IMR-90 (cell line): ENCODE measurements at regions not wholly inside any gene's neighbourhood (a gene's known extent, or its start where the extent isn't known, plus 50 kb on each side); places are given as distances from the start of the nearest gene placed in this dataset.

Experiments
- ATAC-seq: fragments of 200-7000 bp; cut with Tn5 transposase; 2 replicates; pipeline ENCODE4 v1.9.1; 2020; ENCODE audit warnings: low read depth, mild to moderate bottlenecking, moderate library complexity
- BruUV-seq: library from RNA; stranded (reverse); fragments of 400-500 nt; replicated peaks from 2 replicates; lab custom pipeline; 2021; lab: Mats Ljungman, UMichigan
- CTCF ChIA-PET: fragments of 300-600 bp; formaldehyde crosslinking; extraction: SDS; loops from one replicate; lab custom pipeline; 2021; ENCODE audit warnings: antibody characterized with exemption; lab: Yijun Ruan, JAX
- POLR2A ChIA-PET: fragments of 300-600 bp; sonication (Branson Sonifier 250); formaldehyde crosslinking; loops from one replicate; lab custom pipeline; 2022; ENCODE audit warnings: antibody characterized with exemption; ENCODE audit not compliant: unreplicated experiment; lab: Charles Lee
- DNase-seq: peaks from one replicate; pipeline ENCODE4 v3.0.0; 2013
- H2AFZ ChIP-seq: replicated peaks from 2 replicates; pipeline ENCODE3; 2013; ENCODE audit warnings: low read length, mild to moderate bottlenecking; ENCODE audit not compliant: poor library complexity
- H2AK5ac ChIP-seq: 2 replicates; pipeline ENCODE4 v1.6.1; 2013; ENCODE audit warnings: low read depth, low read length, inconsistent platforms
- H2AK9ac ChIP-seq: replicated peaks from 2 replicates; pipeline ENCODE3; 2013; ENCODE audit warnings: mild to moderate bottlenecking, low read depth, low read length, moderate library complexity; ENCODE audit not compliant: poor library complexity
- H2BK120ac ChIP-seq: 2 replicates; pipeline ENCODE4 v1.6.1; 2013; ENCODE audit warnings: low read depth, low read length, inconsistent platforms
- H2BK15ac ChIP-seq: 3 replicates; pipeline ENCODE4 v1.6.1; 2013; ENCODE audit warnings: low read depth, low read length, inconsistent platforms
- H2BK20ac ChIP-seq: 2 replicates; pipeline ENCODE4 v1.6.1; 2013; ENCODE audit warnings: low read depth, mild to moderate bottlenecking, inconsistent platforms, low read length, moderate library complexity
- H2BK5ac ChIP-seq: 2 replicates; pipeline ENCODE4 v1.6.1; 2013; ENCODE audit warnings: mild to moderate bottlenecking, low read depth, low read length, inconsistent platforms; ENCODE audit not compliant: poor library complexity, severe bottlenecking
- H3K14ac ChIP-seq: replicated peaks from 2 replicates; pipeline ENCODE4 v1.6.1; 2013; ENCODE audit warnings: low read depth, low read length, inconsistent platforms
- H3K18ac ChIP-seq: 2 replicates; pipeline ENCODE4 v1.6.1; 2013; ENCODE audit warnings: low read depth, low read length, control low read depth
- H3K23ac ChIP-seq: 2 replicates; pipeline ENCODE4 v1.6.1; 2013; ENCODE audit warnings: low read depth, low read length, inconsistent platforms
- H3K27ac ChIP-seq: 2 replicates; pipeline ENCODE4 v1.5.1; 2013; ENCODE audit warnings: mild to moderate bottlenecking, control low read depth, low read length; ENCODE audit not compliant: insufficient read depth
- H3K27me3 ChIP-seq: 2 replicates; pipeline ENCODE4 v1.6.1; 2013; ENCODE audit warnings: low read length; ENCODE audit not compliant: control insufficient read depth, insufficient read depth
- H3K36me3 ChIP-seq: 2 replicates; pipeline ENCODE4 v1.6.1; 2013; ENCODE audit warnings: low read length, mixed read lengths; ENCODE audit not compliant: control insufficient read depth, insufficient read depth
- H3K4ac ChIP-seq: 2 replicates; pipeline ENCODE4 v1.6.1; 2013; ENCODE audit warnings: low read depth, low read length, inconsistent platforms
- H3K4me1 ChIP-seq: 2 replicates; pipeline ENCODE4 v1.6.1; 2013; ENCODE audit warnings: low read length, mixed read lengths; ENCODE audit not compliant: control insufficient read depth, insufficient read depth
- H3K4me2 ChIP-seq: 2 replicates; pipeline ENCODE4 v1.6.1; 2013; ENCODE audit warnings: low read depth, mild to moderate bottlenecking, control low read depth, low read length, moderate library complexity
- H3K4me3 ChIP-seq: 2 replicates; pipeline ENCODE4 v1.5.1; 2013; ENCODE audit warnings: low read depth, mild to moderate bottlenecking, control low read depth, low read length, moderate library complexity; ENCODE audit not compliant: insufficient read depth
- H3K56ac ChIP-seq: 2 replicates; pipeline ENCODE4 v1.6.1; 2013; ENCODE audit warnings: low read length, inconsistent platforms; ENCODE audit not compliant: insufficient read depth; ENCODE audit errors: extremely low read depth
- H3K79me1 ChIP-seq, 2 experiments: 2 replicates each; pipeline ENCODE4 v1.6.1; 2013; ENCODE audit warnings: low read length in 2 of 2, inconsistent platforms in 1 of 2, low read depth in 1 of 2
- H3K9ac ChIP-seq: 2 replicates; pipeline ENCODE4 v1.6.1; 2013; ENCODE audit warnings: low read depth, low read length, control low read depth
- H3K9me1 ChIP-seq: 2 replicates; pipeline ENCODE4 v1.6.1; 2013; ENCODE audit warnings: low read length, inconsistent platforms; ENCODE audit not compliant: insufficient read depth
- H3K9me3 ChIP-seq: 2 replicates; pipeline ENCODE4 v1.6.1; 2013; ENCODE audit warnings: low read length; ENCODE audit not compliant: control insufficient read depth, insufficient read depth
- H4K20me1 ChIP-seq: 2 replicates; pipeline ENCODE4 v1.6.1; 2013; ENCODE audit warnings: low read length, inconsistent platforms; ENCODE audit not compliant: insufficient read depth
- H4K5ac ChIP-seq: 2 replicates; pipeline ENCODE4 v1.6.1; 2013; ENCODE audit warnings: mild to moderate bottlenecking, low read depth, low read length, control low read depth
- H4K8ac ChIP-seq, 2 experiments: 2 replicates each; pipeline ENCODE4 v1.6.1; 2013; ENCODE audit warnings: low read depth in 2 of 2, low read length in 2 of 2, control low read depth in 1 of 2, inconsistent platforms in 1 of 2
- H4K91ac ChIP-seq: 2 replicates; pipeline ENCODE4 v1.6.1; 2013; ENCODE audit warnings: low read depth, low read length, inconsistent platforms; ENCODE audit not compliant: insufficient read depth
- BHLHE40 ChIP-seq: fragments of 150-350 bp; IDR thresholded peaks from 2 replicates; pipeline ENCODE4 v1.6.1; 2016; ENCODE audit warnings: mild to moderate bottlenecking, low read depth, low read length
- CEBPB ChIP-seq: IDR thresholded peaks from 2 replicates; pipeline ENCODE4 v1.6.1; 2012; ENCODE audit warnings: low read depth, low read length, improper control_type of control experiment
- CHD1 ChIP-seq: IDR thresholded peaks from 2 replicates; pipeline ENCODE4 v1.6.1; 2012; ENCODE audit warnings: low read depth, low read length, improper control_type of control experiment
- CTCF ChIP-seq: conservative IDR thresholded peaks from 2 replicates; pipeline ENCODE4 v1.5.1; 2012; ENCODE audit warnings: mild to moderate bottlenecking, low read depth, low read length, improper control_type of control experiment
- FOS ChIP-seq: fragments of 150-350 bp; IDR thresholded peaks from 2 replicates; pipeline ENCODE4 v1.6.1; 2016; ENCODE audit warnings: low read depth, low read length
- MAZ ChIP-seq: IDR thresholded peaks from 2 replicates; pipeline ENCODE4 v1.6.1; 2012; ENCODE audit warnings: low read depth, mild to moderate bottlenecking, low read length, improper control_type of control experiment, moderate library complexity, borderline replicate concordance
- MXI1 ChIP-seq: IDR thresholded peaks from 2 replicates; pipeline ENCODE4 v1.6.1; 2012; ENCODE audit warnings: low read depth, mild to moderate bottlenecking, low read length, moderate library complexity, borderline replicate concordance
- POLR2A ChIP-seq: IDR thresholded peaks from 2 replicates; pipeline ENCODE4 v1.6.1; 2012; ENCODE audit warnings: mild to moderate bottlenecking, low read depth, low read length
- RCOR1 ChIP-seq: IDR thresholded peaks from 2 replicates; pipeline ENCODE4 v1.6.1; 2012; ENCODE audit warnings: mild to moderate bottlenecking, low read length, improper control_type of control experiment; ENCODE audit not compliant: insufficient replicate concordance
- RFX5 ChIP-seq: IDR thresholded peaks from 2 replicates; pipeline ENCODE4 v1.8.0; 2012; ENCODE audit warnings: low read depth, mild to moderate bottlenecking, low read length, moderate library complexity
- SMC3 ChIP-seq: fragments of 150-350 bp; IDR thresholded peaks from 2 replicates; pipeline ENCODE4 v1.6.1; 2016; ENCODE audit warnings: low read depth, mild to moderate bottlenecking, antibody characterized with exemption, low read length, moderate library complexity
- USF2 ChIP-seq: fragments of 150-350 bp; IDR thresholded peaks from 2 replicates; pipeline ENCODE4 v1.6.1; 2017; ENCODE audit warnings: mild to moderate bottlenecking, antibody characterized with exemption, low read length, low read depth
- WGBS, 2 experiments: methylation state at CpG; one replicate each; pipeline versions ENCODE4 v1.1.5 to v1.1.7; 2013; ENCODE audit warnings: missing lambda C conversion rate in 2 of 2; ENCODE audit not compliant: insufficient read length in 1 of 2; ENCODE audit errors: extremely low coverage in 2 of 2; 5-methylcytosine and 5-hydroxymethylcytosine counted together
- dilution Hi-C: fragments of 300-500 bp; cut with HindIII; formaldehyde crosslinking; loops from one replicate; pipeline ENCODE4 v1.14.3; 2018; ENCODE audit warnings: low sequenced_read_pairs; ENCODE audit not compliant: unreplicated experiment
- in situ Hi-C: fragments of 300-500 bp; cut with MboI; formaldehyde crosslinking; loops from 3 replicates; pipeline ENCODE4 v1.14.3; 2019; ENCODE audit warnings: low sequenced_read_pairs, inconsistent platforms, mixed read lengths
- intact Hi-C: fragments of 100-400 bp; cut with micrococcal nuclease; formaldehyde crosslinking; loops from 2 replicates; pipeline ENCODE4 v1.10.0; 2022

- Histone ChIP-seq H3K27ac (peak overlapping the region; percentile 66), H3K4me3 (no peak overlapping the region), H2BK5ac (peak overlapping the region; percentile 79), H3K9me3 (no peaks in the 10 kb centered on the region), H4K5ac (peak overlapping the region; percentile 10), H2AK5ac (peak overlapping the region; percentile 75), H2BK20ac (peak overlapping the region; percentile 62), H2BK15ac (no peak overlapping the region), H4K91ac (peak overlapping the region; percentile 38; the same call in 1 of the 2 replicates), H3K9me1 (peaks cover 9% of the 10 kb centered on the region), H4K8ac (peak overlapping the region; percentile 31 to 50; a peak in 2 of 4 replicates), H2AFZ (peak overlapping the region; percentile 4), H2BK120ac (peak overlapping the region; percentile 48), H3K4me2 (peak overlapping the region; percentile 40), H3K4ac (peak overlapping the region; percentile 31; the same call in 1 of the 2 replicates), H4K20me1 (no peaks in the 10 kb centered on the region), H2AK9ac (peak overlapping the region; percentile 30), H3K4me1 (peaks cover 16% of the 10 kb centered on the region), H3K9ac (no peak overlapping the region; the same call in 1 of the 2 replicates), H3K23ac (no peak overlapping the region), H3K36me3 (no peaks in the 10 kb centered on the region), H3K79me1 (no peaks in the 10 kb centered on the region), H3K27me3 (0 out of 2 replicates have a peak, but pooled peaks cover 2% of the 10 kb centered on the region), H3K18ac (0 out of 2 replicates have a peak overlapping the region, but pooled peaks have one; percentile 31), H3K14ac (peak overlapping the region; percentile 74; the same call in 1 of the 2 replicates), H3K56ac (no peak overlapping the region)
- TF ChIP-seq CHD1 = no peak
- TF ChIP-seq BHLHE40 = peak; percentile 10; the same call in 1 of the 2 replicates
- no peak for TF ChIP-seq POLR2A
- TF ChIP-seq CEBPB = peak; percentile 55; the same call in 1 of the 2 replicates
- TF ChIP-seq RCOR1 = peak; percentile 51
- TF ChIP-seq USF2 = no peak
- TF ChIP-seq FOS = peak; percentile 76
- no peak for TF ChIP-seq CTCF
- 0 out of 2 replicates have a peak, but pooled peaks have one; percentile 25 for TF ChIP-seq MAZ
- peak; percentile 53; the same call in 1 of the 2 replicates for TF ChIP-seq MXI1
- no peak for TF ChIP-seq SMC3
- TF ChIP-seq RFX5 = no peak
- ATAC-seq (peak; percentile 87), DNase-seq (peak; percentile 90)
- intact Hi-C loops (loop anchor here (2.0 kb wide), 1 partner anchor 133 kb away; no protein-coding TSS in a partner anchor), in situ Hi-C loops (loop anchor here (10.0 kb wide), 1 partner anchor 131 kb away; no protein-coding TSS in a partner anchor), dilution Hi-C loops (no loop called here)
- 24% methylated on average over 10 of the region's 29 CpGs; no CpG with 5 or more reads in 1 of the 2 experiments for WGBS, 2 experiments
- POLR2A ChIA-PET = interaction anchor here (1.0 kb wide), 1 partner anchor 138 kb away, joined by 5 read pairs; the partner anchor contains the start of gene ID2
- CTCF ChIA-PET = no interaction called here
- BruUV-seq = no TSS peak
Observed at GRCh38 chr2:8543383-8544170, 138.3 kb upstream of the ID2 start.
